ENCODE measurements at regions not wholly inside any gene's neighbourhood (a gene's known extent, or its start where the extent isn't known, plus 50 kb on each side); places are given as distances from the start of the nearest gene placed in this dataset.
A peak's percentile ranks its signal among the peaks of the same experiment; 100 is the strongest.

GRCh38 chr1:222329493-222330045 lies 218.3 kb downstream of the HHIPL2 start:
- POLR2A ChIA-PET: no interaction called here
- H3K27me3 Mint-ChIP-seq: no peaks in the 10 kb centered on the region
- no peak overlapping the region for H3K4me3 Mint-ChIP-seq
- DNase-seq (no peak), ATAC-seq (ENCODE audit: low read depth) (no peak)
- no peaks in the 10 kb centered on the region for H3K4me1 Mint-ChIP-seq
- H3K36me3 Mint-ChIP-seq: no peaks in the 10 kb centered on the region
- H3K27ac Mint-ChIP-seq: no peak overlapping the region
- H3K9me3 Mint-ChIP-seq: peaks cover 3% of the 10 kb centered on the region

GRCh38 chr1:222326710-222327036 lies 221.2 kb downstream of the HHIPL2 start:
- POLR2A ChIA-PET: no interaction called here
- H3K4me1 Mint-ChIP-seq: no peaks in the 10 kb centered on the region
- H3K36me3 Mint-ChIP-seq: no peaks in the 10 kb centered on the region
- no peak overlapping the region for H3K4me3 Mint-ChIP-seq
- ATAC-seq (ENCODE audit: low read depth) (no peak), DNase-seq (no peak)
- H3K27ac Mint-ChIP-seq: no peak overlapping the region
- peaks cover 3% of the 10 kb centered on the region for H3K9me3 Mint-ChIP-seq
- H3K27me3 Mint-ChIP-seq: no peaks in the 10 kb centered on the region

- Mint-ChIP-seq H3K36me3 (no peaks in the 10 kb centered on the region), H3K9me3 (peaks cover 3% of the 10 kb centered on the region), H3K4me3 (no peak overlapping the region), H3K27ac (no peak overlapping the region), H3K27me3 (no peaks in the 10 kb centered on the region), H3K4me1 (no peaks in the 10 kb centered on the region)
- POLR2A ChIA-PET: no interaction called here
- ATAC-seq (ENCODE audit: low read depth) (no peak), DNase-seq (no peak)
Measured at GRCh38 chr1:222326006-222326709, 221.7 kb downstream of the HHIPL2 start.

- Mint-ChIP-seq H3K27ac (no peak overlapping the region), H3K4me3 (no peak overlapping the region), H3K27me3 (no peaks in the 10 kb centered on the region), H3K4me1 (no peaks in the 10 kb centered on the region), H3K36me3 (no peaks in the 10 kb centered on the region), H3K9me3 (peaks cover 3% of the 10 kb centered on the region)
- ATAC-seq (ENCODE audit: low read depth): no peak
- no peak for DNase-seq
- POLR2A ChIA-PET: no interaction called here
Measured at GRCh38 chr1:222325506-222325905, 222.4 kb downstream of the HHIPL2 start.

GRCh38 chr1:222314839-222315238 lies 233.1 kb downstream of the HHIPL2 start:
- no peaks in the 10 kb centered on the region for H3K9me3 Mint-ChIP-seq
- H3K4me1 Mint-ChIP-seq: peaks cover 3% of the 10 kb centered on the region
- H3K27ac Mint-ChIP-seq: no peak overlapping the region
- ATAC-seq (ENCODE audit: low read depth) (no peak), DNase-seq (no peak)
- no peaks in the 10 kb centered on the region for H3K27me3 Mint-ChIP-seq
- POLR2A ChIA-PET: no interaction called here
- H3K36me3 Mint-ChIP-seq: no peaks in the 10 kb centered on the region
- H3K4me3 Mint-ChIP-seq: no peak overlapping the region

- DNase-seq (no peak), ATAC-seq (ENCODE audit: low read depth) (peak; percentile 26)
- peaks cover 3% of the 10 kb centered on the region for H3K4me1 Mint-ChIP-seq
- POLR2A ChIA-PET: no interaction called here
- no peaks in the 10 kb centered on the region for H3K36me3 Mint-ChIP-seq
- H3K9me3 Mint-ChIP-seq: no peaks in the 10 kb centered on the region
- H3K4me3 Mint-ChIP-seq: no peak overlapping the region
- H3K27ac Mint-ChIP-seq: no peak overlapping the region
- no peaks in the 10 kb centered on the region for H3K27me3 Mint-ChIP-seq
Measured at GRCh38 chr1:222310836-222311235, 237.1 kb downstream of the HHIPL2 start.

- no peaks in the 10 kb centered on the region for H3K36me3 Mint-ChIP-seq
- H3K27ac Mint-ChIP-seq: no peak overlapping the region
- DNase-seq: no peak
- POLR2A ChIA-PET: no interaction called here
- ATAC-seq (ENCODE audit: low read depth): no peak
- H3K4me1 Mint-ChIP-seq: no peaks in the 10 kb centered on the region
- H3K27me3 Mint-ChIP-seq: no peaks in the 10 kb centered on the region
- H3K4me3 Mint-ChIP-seq: no peak overlapping the region
- H3K9me3 Mint-ChIP-seq: no peaks in the 10 kb centered on the region
Measured at GRCh38 chr1:222307621-222308020, 240.3 kb downstream of the HHIPL2 start.

- H3K36me3 Mint-ChIP-seq: no peaks in the 10 kb centered on the region
- no peak overlapping the region for H3K27ac Mint-ChIP-seq
- no peaks in the 10 kb centered on the region for H3K27me3 Mint-ChIP-seq
- POLR2A ChIA-PET: no interaction called here
- no peak overlapping the region for H3K4me3 Mint-ChIP-seq
- H3K4me1 Mint-ChIP-seq: no peaks in the 10 kb centered on the region
- no peak for ATAC-seq (ENCODE audit: low read depth)
- H3K9me3 Mint-ChIP-seq: no peaks in the 10 kb centered on the region
- DNase-seq: no peak
Measured at GRCh38 chr1:222306512-222306911, 241.4 kb downstream of the HHIPL2 start.

- no peaks in the 10 kb centered on the region for H3K36me3 Mint-ChIP-seq
- no peaks in the 10 kb centered on the region for H3K9me3 Mint-ChIP-seq
- no peak overlapping the region for H3K4me3 Mint-ChIP-seq
Measured at GRCh38 chr1:222306011-222306410, 241.9 kb downstream of the HHIPL2 start.

GRCh38 chr1:222301652-222302051 lies 246.3 kb downstream of the HHIPL2 start:
- DNase-seq: no peak
- H3K27ac Mint-ChIP-seq: no peak overlapping the region
- no peaks in the 10 kb centered on the region for H3K4me1 Mint-ChIP-seq
- POLR2A ChIA-PET: no interaction called here
- no peaks in the 10 kb centered on the region for H3K36me3 Mint-ChIP-seq
- ATAC-seq (ENCODE audit: low read depth): no peak
- H3K9me3 Mint-ChIP-seq: peaks cover 10% of the 10 kb centered on the region
- H3K4me3 Mint-ChIP-seq: no peak overlapping the region
- no peaks in the 10 kb centered on the region for H3K27me3 Mint-ChIP-seq

More at GRCh38 chr1:222306011-222306410, 241.9 kb downstream of the HHIPL2 start:
- Mint-ChIP-seq H3K27ac (no peak overlapping the region), H3K4me1 (no peaks in the 10 kb centered on the region), H3K27me3 (no peaks in the 10 kb centered on the region)
- DNase-seq (no peak), ATAC-seq (ENCODE audit: low read depth) (no peak)
- POLR2A ChIA-PET: no interaction called here

GRCh38 chr1:222299524-222299923 lies 248.4 kb downstream of the HHIPL2 start:
- Mint-ChIP-seq H3K4me1 (no peaks in the 10 kb centered on the region), H3K27ac (no peak overlapping the region), H3K4me3 (no peak overlapping the region), H3K9me3 (peaks cover 18% of the 10 kb centered on the region), H3K36me3 (no peaks in the 10 kb centered on the region), H3K27me3 (peaks cover 2% of the 10 kb centered on the region)
- no peak for ATAC-seq (ENCODE audit: low read depth)
- no peak for DNase-seq
- POLR2A ChIA-PET: no interaction called here

- H3K27me3 Mint-ChIP-seq: peaks cover 2% of the 10 kb centered on the region
- no peaks in the 10 kb centered on the region for H3K36me3 Mint-ChIP-seq
- no peaks in the 10 kb centered on the region for H3K4me1 Mint-ChIP-seq
- POLR2A ChIA-PET: no interaction called here
- ATAC-seq (ENCODE audit: low read depth): no peak
- H3K4me3 Mint-ChIP-seq: no peak overlapping the region
- no peak for DNase-seq
- peaks cover 8% of the 10 kb centered on the region for H3K9me3 Mint-ChIP-seq
- no peak overlapping the region for H3K27ac Mint-ChIP-seq
Measured at GRCh38 chr1:222290866-222291265, 257.0 kb downstream of the HHIPL2 start.

GRCh38 chr1:222288053-222288452 lies 259.9 kb downstream of the HHIPL2 start:
- ATAC-seq (ENCODE audit: low read depth) (no peak), DNase-seq (no peak)
- Mint-ChIP-seq H3K4me1 (no peaks in the 10 kb centered on the region), H3K9me3 (peaks cover 2% of the 10 kb centered on the region), H3K36me3 (no peaks in the 10 kb centered on the region), H3K27ac (no peak overlapping the region), H3K4me3 (no peak overlapping the region), H3K27me3 (no peaks in the 10 kb centered on the region)
- POLR2A ChIA-PET: no interaction called here

GRCh38 chr1:222286011-222286410 lies 261.9 kb downstream of the HHIPL2 start:
- POLR2A ChIA-PET: no interaction called here
- Mint-ChIP-seq H3K27me3 (no peaks in the 10 kb centered on the region), H3K4me3 (no peak overlapping the region), H3K4me1 (no peaks in the 10 kb centered on the region), H3K9me3 (peaks cover 2% of the 10 kb centered on the region), H3K27ac (no peak overlapping the region), H3K36me3 (no peaks in the 10 kb centered on the region)
- no peak for DNase-seq
- ATAC-seq (ENCODE audit: low read depth): no peak

- Mint-ChIP-seq H3K9me3 (peaks cover 4% of the 10 kb centered on the region), H3K27ac (no peak overlapping the region), H3K27me3 (no peaks in the 10 kb centered on the region), H3K36me3 (no peaks in the 10 kb centered on the region), H3K4me1 (no peaks in the 10 kb centered on the region), H3K4me3 (no peak overlapping the region)
- POLR2A ChIA-PET: no interaction called here
- no peak for ATAC-seq (ENCODE audit: low read depth)
- no peak for DNase-seq
Measured at GRCh38 chr1:222285526-222285925, 262.4 kb downstream of the HHIPL2 start.

All from activated naive CD8-positive, alpha-beta T cell treated with anti-CD3 and anti-CD28 coated beads, Interleukin-2, amount 10 ng/mL, durations not matched to agents 7 days and 5 days (primary cell).